ENCODE measurements at regions not wholly inside any gene's neighbourhood (a gene's known extent, or its start where the extent isn't known, plus 50 kb on each side); places are given as distances from the start of the nearest gene placed in this dataset.

- Mint-ChIP-seq H3K4me1 (ENCODE audit: unreplicated experiment) (peaks cover 4% of the 10 kb centered on the region), H3K36me3 (ENCODE audit: unreplicated experiment) (no peaks in the 10 kb centered on the region), H3K27me3 (ENCODE audit: unreplicated experiment) (no peaks in the 10 kb centered on the region), H3K27ac (ENCODE audit: unreplicated experiment) (no peak overlapping the region), H3K4me3 (ENCODE audit: unreplicated experiment) (no peak overlapping the region), H3K9me3 (ENCODE audit: unreplicated experiment) (no peaks in the 10 kb centered on the region)
- TF ChIP-seq CTCF (IDR thresholded peaks at IDR 0.05), result no peak
- no peak for DNase-seq (ENCODE audit: extremely low spot score, unreplicated experiment)
Observed at GRCh38 chr10:33743429-33743857, 409.0 kb upstream of the NRP1 start.

GRCh38 chr10:33739031-33739430 is 404.6 kb upstream of the NRP1 start:
- H3K27ac Mint-ChIP-seq (ENCODE audit: unreplicated experiment), result no peak overlapping the region
- no peaks in the 10 kb centered on the region for H3K9me3 Mint-ChIP-seq (ENCODE audit: unreplicated experiment)
- no peaks in the 10 kb centered on the region for H3K36me3 Mint-ChIP-seq (ENCODE audit: unreplicated experiment)
- no peak for DNase-seq (ENCODE audit: extremely low spot score, unreplicated experiment)
- H3K27me3 Mint-ChIP-seq (ENCODE audit: unreplicated experiment), result peaks cover 19% of the 10 kb centered on the region
- H3K4me1 Mint-ChIP-seq (ENCODE audit: unreplicated experiment), result no peaks in the 10 kb centered on the region
- H3K4me3 Mint-ChIP-seq (ENCODE audit: unreplicated experiment), result no peak overlapping the region
- no peak for TF ChIP-seq CTCF (IDR thresholded peaks at IDR 0.05)

GRCh38 chr10:33735464-33735923 is 401.0 kb upstream of the NRP1 start:
- Mint-ChIP-seq H3K4me3 (ENCODE audit: unreplicated experiment) (no peak overlapping the region), H3K9me3 (ENCODE audit: unreplicated experiment) (no peaks in the 10 kb centered on the region), H3K27me3 (ENCODE audit: unreplicated experiment) (peaks cover 37% of the 10 kb centered on the region), H3K4me1 (ENCODE audit: unreplicated experiment) (peaks cover 4% of the 10 kb centered on the region), H3K36me3 (ENCODE audit: unreplicated experiment) (no peaks in the 10 kb centered on the region), H3K27ac (ENCODE audit: unreplicated experiment) (no peak overlapping the region)
- DNase-seq (ENCODE audit: extremely low spot score, unreplicated experiment), result no peak
- TF ChIP-seq CTCF (IDR thresholded peaks at IDR 0.05), result no peak

- no peaks in the 10 kb centered on the region for H3K36me3 Mint-ChIP-seq (ENCODE audit: unreplicated experiment)
- no peak for DNase-seq (ENCODE audit: extremely low spot score, unreplicated experiment)
- H3K9me3 Mint-ChIP-seq (ENCODE audit: unreplicated experiment), result no peaks in the 10 kb centered on the region
- no peak for TF ChIP-seq CTCF (IDR thresholded peaks at IDR 0.05)
- H3K4me1 Mint-ChIP-seq (ENCODE audit: unreplicated experiment), result peaks cover 4% of the 10 kb centered on the region
- H3K4me3 Mint-ChIP-seq (ENCODE audit: unreplicated experiment), result no peak overlapping the region
- H3K27ac Mint-ChIP-seq (ENCODE audit: unreplicated experiment), result no peak overlapping the region
- peaks cover 41% of the 10 kb centered on the region for H3K27me3 Mint-ChIP-seq (ENCODE audit: unreplicated experiment)
Observed at GRCh38 chr10:33734393-33735155, 400.1 kb upstream of the NRP1 start.

- DNase-seq (ENCODE audit: extremely low spot score, unreplicated experiment), result no peak
- peaks cover 43% of the 10 kb centered on the region for H3K27me3 Mint-ChIP-seq (ENCODE audit: unreplicated experiment)
- H3K36me3 Mint-ChIP-seq (ENCODE audit: unreplicated experiment), result no peaks in the 10 kb centered on the region
- peaks cover 6% of the 10 kb centered on the region for H3K9me3 Mint-ChIP-seq (ENCODE audit: unreplicated experiment)
- peaks cover 4% of the 10 kb centered on the region for H3K4me1 Mint-ChIP-seq (ENCODE audit: unreplicated experiment)
- H3K27ac Mint-ChIP-seq (ENCODE audit: unreplicated experiment), result no peak overlapping the region
- no peak overlapping the region for H3K4me3 Mint-ChIP-seq (ENCODE audit: unreplicated experiment)
- no peak for TF ChIP-seq CTCF (IDR thresholded peaks at IDR 0.05)
Observed at GRCh38 chr10:33733058-33733457, 398.6 kb upstream of the NRP1 start.

Measured in osteocyte (in vitro differentiated cells).